ENCODE measurements at regions not wholly inside any gene's neighbourhood (a gene's known extent, or its start where the extent isn't known, plus 50 kb on each side); places are given as distances from the start of the nearest gene placed in this dataset.
"Not testable (repeated sequence)": the region's sequence is repeated elsewhere in the genome, so short reads cannot be mapped to it uniquely, and the experiment has no call there.

GRCh38 chr9:129312251-129313122 lies 134.4 kb upstream of the IER5L start:
- DNase-seq: no peak
- Mint-ChIP-seq H3K27me3 (ENCODE audit: low read depth) (peaks cover 5% of the 10 kb centered on the region), H3K27ac (no peak overlapping the region), H3K36me3 (ENCODE audit: low read depth) (no peaks in the 10 kb centered on the region), H3K4me3 (no peak overlapping the region), H3K4me1 (ENCODE audit: low read depth) (peaks cover 2% of the 10 kb centered on the region), H3K9me3 (ENCODE audit: insufficient read depth) (no peaks in the 10 kb centered on the region)
- CTCF ChIA-PET: interaction anchor here (1.1 kb wide), 1 partner anchor 181 kb away, joined by 3 read pairs; no protein-coding TSS in a partner anchor
- POLR2A ChIA-PET: no interaction called here
- no peak for ATAC-seq

GRCh38 chr9:129311643-129312042 lies 133.6 kb upstream of the IER5L start:
- H3K27me3 Mint-ChIP-seq (ENCODE audit: low read depth): peaks cover 5% of the 10 kb centered on the region
- H3K4me1 Mint-ChIP-seq (ENCODE audit: low read depth): peaks cover 6% of the 10 kb centered on the region
- DNase-seq (no peak), ATAC-seq (no peak)
- H3K36me3 Mint-ChIP-seq (ENCODE audit: low read depth): no peaks in the 10 kb centered on the region
- no peaks in the 10 kb centered on the region for H3K9me3 Mint-ChIP-seq (ENCODE audit: insufficient read depth)
- H3K4me3 Mint-ChIP-seq: no peak overlapping the region
- H3K27ac Mint-ChIP-seq: no peak overlapping the region
- CTCF ChIA-PET: interaction anchor here (1.1 kb wide), 1 partner anchor 180 kb away, joined by 3 read pairs; no protein-coding TSS in a partner anchor
- POLR2A ChIA-PET: no interaction called here

GRCh38 chr9:129310666-129311350 lies 132.7 kb upstream of the IER5L start:
- ATAC-seq: no peak
- no peaks in the 10 kb centered on the region for H3K36me3 Mint-ChIP-seq (ENCODE audit: low read depth)
- POLR2A ChIA-PET: no interaction called here

GRCh38 chr9:129309906-129310305 lies 131.8 kb upstream of the IER5L start:
- ATAC-seq (no peak), DNase-seq (no peak)
- H3K4me1 Mint-ChIP-seq (ENCODE audit: low read depth): peaks cover 6% of the 10 kb centered on the region
- no peak overlapping the region for H3K27ac Mint-ChIP-seq
- POLR2A ChIA-PET: no interaction called here
- H3K9me3 Mint-ChIP-seq (ENCODE audit: insufficient read depth): no peaks in the 10 kb centered on the region
- CTCF ChIA-PET: interaction anchor here (1.5 kb wide), 1 partner anchor 10 kb away, joined by 3 read pairs; no protein-coding TSS in a partner anchor
- peaks cover 5% of the 10 kb centered on the region for H3K27me3 Mint-ChIP-seq (ENCODE audit: low read depth)
- H3K36me3 Mint-ChIP-seq (ENCODE audit: low read depth): no peaks in the 10 kb centered on the region
- H3K4me3 Mint-ChIP-seq: no peak overlapping the region

More at GRCh38 chr9:129310666-129311350, 132.7 kb upstream of the IER5L start:
- no peak for DNase-seq
- Mint-ChIP-seq H3K4me3 (no peak overlapping the region), H3K27ac (no peak overlapping the region), H3K4me1 (ENCODE audit: low read depth) (peaks cover 6% of the 10 kb centered on the region), H3K27me3 (ENCODE audit: low read depth) (peaks cover 5% of the 10 kb centered on the region), H3K9me3 (ENCODE audit: insufficient read depth) (no peaks in the 10 kb centered on the region)
- CTCF ChIA-PET: interaction anchor here (1.5 kb wide), 1 partner anchor 9 kb away, joined by 3 read pairs; no protein-coding TSS in a partner anchor

- no peaks in the 10 kb centered on the region for H3K9me3 Mint-ChIP-seq (ENCODE audit: insufficient read depth)
- POLR2A ChIA-PET: no interaction called here
- H3K27me3 Mint-ChIP-seq (ENCODE audit: low read depth): peaks cover 5% of the 10 kb centered on the region
- no peak overlapping the region for H3K4me3 Mint-ChIP-seq
- ATAC-seq (no peak), DNase-seq (no peak)
- no peaks in the 10 kb centered on the region for H3K36me3 Mint-ChIP-seq (ENCODE audit: low read depth)
- peaks cover 6% of the 10 kb centered on the region for H3K4me1 Mint-ChIP-seq (ENCODE audit: low read depth)
- CTCF ChIA-PET: interaction anchor here (0.6 kb wide), 1 partner anchor 165 kb away, joined by 3 read pairs; no protein-coding TSS in a partner anchor
- H3K27ac Mint-ChIP-seq: no peak overlapping the region
Observed at GRCh38 chr9:129309041-129309430, 131.0 kb upstream of the IER5L start.

GRCh38 chr9:129307227-129307970 lies 129.3 kb upstream of the IER5L start:
- Mint-ChIP-seq H3K4me1 (ENCODE audit: low read depth) (peaks cover 6% of the 10 kb centered on the region), H3K36me3 (ENCODE audit: low read depth) (no peaks in the 10 kb centered on the region), H3K4me3 (no peak overlapping the region), H3K27ac (no peak overlapping the region), H3K27me3 (ENCODE audit: low read depth) (peaks cover 9% of the 10 kb centered on the region), H3K9me3 (ENCODE audit: insufficient read depth) (peaks cover 5% of the 10 kb centered on the region)
- POLR2A ChIA-PET: no interaction called here
- DNase-seq (no peak), ATAC-seq (peak; percentile 55)
- CTCF ChIA-PET: interaction anchor here (0.7 kb wide), 1 partner anchor 164 kb away, joined by 3 read pairs; no protein-coding TSS in a partner anchor

GRCh38 chr9:129306318-129306973 lies 128.4 kb upstream of the IER5L start:
- DNase-seq: no peak

GRCh38 chr9:129305246-129305645 lies 127.2 kb upstream of the IER5L start:
- Mint-ChIP-seq H3K27ac (no peak overlapping the region), H3K9me3 (ENCODE audit: insufficient read depth) (peaks cover 11% of the 10 kb centered on the region), H3K4me3 (no peak overlapping the region), H3K27me3 (ENCODE audit: low read depth) (peaks cover 5% of the 10 kb centered on the region), H3K4me1 (ENCODE audit: low read depth) (peaks cover 6% of the 10 kb centered on the region), H3K36me3 (ENCODE audit: low read depth) (peaks cover 4% of the 10 kb centered on the region)
- DNase-seq: no peak
- ChIA-PET POLR2A (no interaction called here), CTCF (interaction anchor here (0.7 kb wide), 1 partner anchor 15 kb away, joined by 3 read pairs; no protein-coding TSS in a partner anchor)
- ATAC-seq: no peak

More at GRCh38 chr9:129306318-129306973, 128.4 kb upstream of the IER5L start:
- Mint-ChIP-seq H3K36me3 (ENCODE audit: low read depth) (no peaks in the 10 kb centered on the region), H3K9me3 (ENCODE audit: insufficient read depth) (peaks cover 11% of the 10 kb centered on the region), H3K27ac (no peak overlapping the region), H3K4me3 (no peak overlapping the region), H3K27me3 (ENCODE audit: low read depth) (peaks cover 10% of the 10 kb centered on the region), H3K4me1 (ENCODE audit: low read depth) (peaks cover 6% of the 10 kb centered on the region)
- CTCF ChIA-PET: no interaction called here
- no peak for ATAC-seq
- POLR2A ChIA-PET: interaction anchor here (1.5 kb wide), 1 partner anchor 13 kb away, joined by 6 read pairs; no protein-coding TSS in a partner anchor

GRCh38 chr9:129301941-129302340 lies 123.9 kb upstream of the IER5L start:
- Mint-ChIP-seq H3K4me1 (ENCODE audit: low read depth) (no peaks in the 10 kb centered on the region), H3K27ac (no peak overlapping the region), H3K9me3 (ENCODE audit: insufficient read depth) (peaks cover 11% of the 10 kb centered on the region), H3K27me3 (ENCODE audit: low read depth) (peaks cover 21% of the 10 kb centered on the region), H3K4me3 (no peak overlapping the region), H3K36me3 (ENCODE audit: low read depth) (peaks cover 8% of the 10 kb centered on the region)
- POLR2A ChIA-PET: no interaction called here
- ATAC-seq: no peak
- CTCF ChIA-PET: no interaction called here
- no peak for DNase-seq

GRCh38 chr9:129296195-129296594 lies 118.1 kb upstream of the IER5L start:
- H3K4me1 Mint-ChIP-seq (ENCODE audit: low read depth); CTCF ChIA-PET: not testable (repeated sequence)

GRCh38 chr9:129291041-129291501 lies 113.0 kb upstream of the IER5L start:
- Mint-ChIP-seq H3K9me3 (ENCODE audit: insufficient read depth) (peaks cover 7% of the 10 kb centered on the region), H3K4me1 (ENCODE audit: low read depth) (no peaks in the 10 kb centered on the region), H3K27ac (no peak overlapping the region), H3K36me3 (ENCODE audit: low read depth) (no peaks in the 10 kb centered on the region), H3K27me3 (ENCODE audit: low read depth) (peaks cover 7% of the 10 kb centered on the region), H3K4me3 (no peak overlapping the region)
- CTCF ChIA-PET: no interaction called here
- DNase-seq (no peak), ATAC-seq (no peak)
- POLR2A ChIA-PET: interaction anchor here (1.2 kb wide), 1 partner anchor 112 kb away, joined by 3 read pairs; no protein-coding TSS in a partner anchor

More at GRCh38 chr9:129296195-129296594, 118.1 kb upstream of the IER5L start:
- DNase-seq; H3K4me3 Mint-ChIP-seq; H3K36me3 Mint-ChIP-seq (ENCODE audit: low read depth); H3K9me3 Mint-ChIP-seq (ENCODE audit: insufficient read depth); H3K27ac Mint-ChIP-seq; ATAC-seq; POLR2A ChIA-PET: not testable (repeated sequence)
- H3K27me3 Mint-ChIP-seq (ENCODE audit: low read depth): peaks cover 18% of the 10 kb centered on the region

Data from activated CD8-positive, alpha-beta T cell treated with anti-CD3 and anti-CD28 coated beads, Interleukin-2, amount 10 ng/mL, durations not matched to agents 7 days and 5 days (primary cell).